ENCODE measurements at regions not wholly inside any gene's neighbourhood (a gene's known extent, or its start where the extent isn't known, plus 50 kb on each side); places are given as distances from the start of the nearest gene placed in this dataset.
A peak's percentile ranks its signal among the peaks of the same experiment; 100 is the strongest.
"Not testable (repeated sequence)": the region's sequence is repeated elsewhere in the genome, so short reads cannot be mapped to it uniquely, and the experiment has no call there.

GRCh38 chr12:96104566-96104965 lies 69.2 kb upstream of the LTA4H start:
- no peaks in the 10 kb centered on the region for H3K36me3 ChIP-seq (ENCODE audit: control insufficient read depth in 3 of 3, insufficient read depth in 3 of 3, low read length in 3 of 3)
- no peak overlapping the region for H3K4me3 ChIP-seq (ENCODE audit: low read length in 3 of 3)
- no peak overlapping the region for H3K9ac ChIP-seq (ENCODE audit: low read depth in 1 of 3, low read length in 3 of 3)
- H3K27me3 ChIP-seq (ENCODE audit: control insufficient read depth in 3 of 3, insufficient read depth in 3 of 3, low read length in 3 of 3) = no peaks in the 10 kb centered on the region
- H3K27ac ChIP-seq (ENCODE audit: low read depth, low read length) = no peak overlapping the region
- H3K4me1 ChIP-seq (ENCODE audit: control insufficient read depth in 3 of 3, insufficient read depth in 3 of 3, low read length in 3 of 3) = no peaks in the 10 kb centered on the region
- no peaks in the 10 kb centered on the region for H3K9me3 ChIP-seq (ENCODE audit: control insufficient read depth in 3 of 3, low read length in 3 of 3)

DNA sequence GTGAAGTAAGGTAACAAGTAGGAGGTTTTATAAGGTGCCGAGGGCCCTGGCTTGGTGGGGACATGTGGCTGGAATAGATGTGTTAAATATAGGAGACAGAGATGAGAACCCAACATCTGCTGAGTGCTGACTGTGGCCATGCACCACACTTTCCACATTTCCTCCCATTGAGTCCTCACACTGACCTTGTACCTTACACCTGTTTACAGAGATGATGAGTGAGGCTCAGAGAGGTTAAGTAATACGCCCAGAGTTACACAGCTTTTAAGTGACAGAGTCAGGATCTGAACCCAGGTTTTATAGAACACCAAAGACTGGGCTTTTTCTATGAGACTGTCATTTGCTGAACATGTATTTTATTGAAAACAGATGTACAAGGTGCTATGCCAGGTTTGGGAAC lies 70.8 kb upstream of the LTA4H start:
- Histone ChIP-seq H3K9ac (ENCODE audit: low read depth in 1 of 3, low read length in 3 of 3) (no peak overlapping the region), H3K9me3 (ENCODE audit: control insufficient read depth in 3 of 3, low read length in 3 of 3) (no peaks in the 10 kb centered on the region), H3K27me3 (ENCODE audit: control insufficient read depth in 3 of 3, insufficient read depth in 3 of 3, low read length in 3 of 3) (no peaks in the 10 kb centered on the region), H3K27ac (ENCODE audit: low read depth, low read length) (no peak overlapping the region), H3K4me3 (ENCODE audit: low read length in 3 of 3) (no peak overlapping the region), H3K36me3 (ENCODE audit: control insufficient read depth in 3 of 3, insufficient read depth in 3 of 3, low read length in 3 of 3) (no peaks in the 10 kb centered on the region), H3K4me1 (ENCODE audit: control insufficient read depth in 3 of 3, insufficient read depth in 3 of 3, low read length in 3 of 3) (no peaks in the 10 kb centered on the region)

DNA sequence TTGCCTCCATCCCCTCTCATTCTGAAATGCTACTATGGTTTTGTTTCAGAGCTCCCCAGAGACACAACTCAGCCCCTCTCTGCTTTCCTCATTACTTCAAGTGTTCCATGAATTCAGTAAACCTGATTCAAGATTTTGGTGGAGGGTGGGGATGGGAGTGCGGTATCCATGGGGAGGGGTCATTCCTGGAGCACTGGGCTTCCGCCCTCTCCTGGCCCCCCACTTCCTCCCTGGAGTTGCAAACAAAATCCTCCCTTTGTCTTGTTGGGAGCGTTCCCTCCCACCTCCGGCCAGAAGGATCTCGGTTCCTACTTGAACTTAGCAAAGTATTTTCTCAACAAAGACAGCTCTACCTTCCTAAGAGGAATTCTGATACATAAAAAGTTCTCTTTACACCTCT lies 71.8 kb upstream of the LTA4H start:
- Histone ChIP-seq H3K4me3 (ENCODE audit: low read length in 3 of 3) (no peak overlapping the region), H3K9ac (ENCODE audit: low read depth in 1 of 3, low read length in 3 of 3) (no peak overlapping the region), H3K27ac (ENCODE audit: low read depth, low read length) (peak overlapping the region; percentile 54), H3K9me3 (ENCODE audit: control insufficient read depth in 3 of 3, low read length in 3 of 3) (no peaks in the 10 kb centered on the region), H3K27me3 (ENCODE audit: control insufficient read depth in 3 of 3, insufficient read depth in 3 of 3, low read length in 3 of 3) (no peaks in the 10 kb centered on the region), H3K36me3 (ENCODE audit: control insufficient read depth in 3 of 3, insufficient read depth in 3 of 3, low read length in 3 of 3) (no peaks in the 10 kb centered on the region), H3K4me1 (ENCODE audit: control insufficient read depth in 3 of 3, insufficient read depth in 3 of 3, low read length in 3 of 3) (no peaks in the 10 kb centered on the region)

DNA sequence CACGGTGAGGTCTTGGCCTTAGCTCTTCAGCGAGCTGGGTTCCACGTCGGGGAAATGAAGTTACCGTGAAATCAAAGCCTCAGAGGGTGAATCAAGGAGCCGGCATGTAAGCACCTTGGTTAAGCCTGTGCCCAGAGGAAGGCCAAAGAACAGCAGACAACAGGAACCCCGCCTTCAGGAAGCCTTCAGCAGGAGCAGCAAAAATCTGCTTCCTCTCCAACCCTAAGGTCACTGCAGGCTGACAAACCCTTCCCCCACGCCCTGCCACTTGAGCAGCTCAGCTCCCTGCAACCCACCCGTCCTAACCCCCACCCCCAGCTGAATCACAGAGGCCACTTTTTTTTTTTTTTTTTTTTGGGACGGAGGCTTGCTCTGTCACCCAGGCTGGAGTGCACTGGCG lies 72.9 kb upstream of the LTA4H start:
- H3K9ac ChIP-seq (ENCODE audit: low read depth in 1 of 3, low read length in 3 of 3) = no peak overlapping the region
- H3K4me1 ChIP-seq (ENCODE audit: control insufficient read depth in 3 of 3, insufficient read depth in 3 of 3, low read length in 3 of 3) = no peaks in the 10 kb centered on the region
- no peaks in the 10 kb centered on the region for H3K36me3 ChIP-seq (ENCODE audit: control insufficient read depth in 3 of 3, insufficient read depth in 3 of 3, low read length in 3 of 3)
- no peaks in the 10 kb centered on the region for H3K27me3 ChIP-seq (ENCODE audit: control insufficient read depth in 3 of 3, insufficient read depth in 3 of 3, low read length in 3 of 3)
- no peak overlapping the region for H3K4me3 ChIP-seq (ENCODE audit: low read length in 3 of 3)
- peak overlapping the region; percentile 54 for H3K27ac ChIP-seq (ENCODE audit: low read depth, low read length)
- H3K9me3 ChIP-seq (ENCODE audit: control insufficient read depth in 3 of 3, low read length in 3 of 3) = no peaks in the 10 kb centered on the region

GRCh38 chr12:96108941-96109340 lies 73.6 kb upstream of the LTA4H start:
- H3K36me3 ChIP-seq (ENCODE audit: control insufficient read depth in 3 of 3, insufficient read depth in 3 of 3, low read length in 3 of 3); H3K4me1 ChIP-seq (ENCODE audit: control insufficient read depth in 3 of 3, insufficient read depth in 3 of 3, low read length in 3 of 3); H3K27ac ChIP-seq (ENCODE audit: low read depth, low read length); H3K4me3 ChIP-seq (ENCODE audit: low read length in 3 of 3); H3K27me3 ChIP-seq (ENCODE audit: control insufficient read depth in 3 of 3, insufficient read depth in 3 of 3, low read length in 3 of 3); H3K9ac ChIP-seq (ENCODE audit: low read depth in 1 of 3, low read length in 3 of 3); H3K9me3 ChIP-seq (ENCODE audit: control insufficient read depth in 3 of 3, low read length in 3 of 3): not testable (repeated sequence)

- no peaks in the 10 kb centered on the region for H3K36me3 ChIP-seq (ENCODE audit: control insufficient read depth in 3 of 3, insufficient read depth in 3 of 3, low read length in 3 of 3)
- no peak overlapping the region for H3K9ac ChIP-seq (ENCODE audit: low read depth in 1 of 3, low read length in 3 of 3)
- no peaks in the 10 kb centered on the region for H3K4me1 ChIP-seq (ENCODE audit: control insufficient read depth in 3 of 3, insufficient read depth in 3 of 3, low read length in 3 of 3)
- no peak overlapping the region for H3K27ac ChIP-seq (ENCODE audit: low read depth, low read length)
- H3K9me3 ChIP-seq (ENCODE audit: control insufficient read depth in 3 of 3, low read length in 3 of 3) = no peaks in the 10 kb centered on the region
- peaks cover 0 to 2% (median 0%) of the 10 kb centered on the region in 3 donors for H3K27me3 ChIP-seq (ENCODE audit: control insufficient read depth in 3 of 3, insufficient read depth in 3 of 3, low read length in 3 of 3)
- no peak overlapping the region for H3K4me3 ChIP-seq (ENCODE audit: low read length in 3 of 3)
These were observed 77.3 kb upstream of the LTA4H start for GRCh38 chr12:96112733-96113132.

- no peaks in the 10 kb centered on the region for H3K36me3 ChIP-seq (ENCODE audit: control insufficient read depth in 3 of 3, insufficient read depth in 3 of 3, low read length in 3 of 3)
- no peak overlapping the region for H3K9ac ChIP-seq (ENCODE audit: low read depth in 1 of 3, low read length in 3 of 3)
- no peaks in the 10 kb centered on the region for H3K9me3 ChIP-seq (ENCODE audit: control insufficient read depth in 3 of 3, low read length in 3 of 3)
- no peak overlapping the region for H3K27ac ChIP-seq (ENCODE audit: low read depth, low read length)
- no peak overlapping the region for H3K4me3 ChIP-seq (ENCODE audit: low read length in 3 of 3)
- H3K4me1 ChIP-seq (ENCODE audit: control insufficient read depth in 3 of 3, insufficient read depth in 3 of 3, low read length in 3 of 3) = peaks cover 0 to 3% (median 0%) of the 10 kb centered on the region in 3 donors
- H3K27me3 ChIP-seq (ENCODE audit: control insufficient read depth in 3 of 3, insufficient read depth in 3 of 3, low read length in 3 of 3) = peaks cover 0 to 2% (median 0%) of the 10 kb centered on the region in 3 donors
These were observed 76.7 kb upstream of the ELK3 start for GRCh38 chr12:96117460-96117859.

DNA sequence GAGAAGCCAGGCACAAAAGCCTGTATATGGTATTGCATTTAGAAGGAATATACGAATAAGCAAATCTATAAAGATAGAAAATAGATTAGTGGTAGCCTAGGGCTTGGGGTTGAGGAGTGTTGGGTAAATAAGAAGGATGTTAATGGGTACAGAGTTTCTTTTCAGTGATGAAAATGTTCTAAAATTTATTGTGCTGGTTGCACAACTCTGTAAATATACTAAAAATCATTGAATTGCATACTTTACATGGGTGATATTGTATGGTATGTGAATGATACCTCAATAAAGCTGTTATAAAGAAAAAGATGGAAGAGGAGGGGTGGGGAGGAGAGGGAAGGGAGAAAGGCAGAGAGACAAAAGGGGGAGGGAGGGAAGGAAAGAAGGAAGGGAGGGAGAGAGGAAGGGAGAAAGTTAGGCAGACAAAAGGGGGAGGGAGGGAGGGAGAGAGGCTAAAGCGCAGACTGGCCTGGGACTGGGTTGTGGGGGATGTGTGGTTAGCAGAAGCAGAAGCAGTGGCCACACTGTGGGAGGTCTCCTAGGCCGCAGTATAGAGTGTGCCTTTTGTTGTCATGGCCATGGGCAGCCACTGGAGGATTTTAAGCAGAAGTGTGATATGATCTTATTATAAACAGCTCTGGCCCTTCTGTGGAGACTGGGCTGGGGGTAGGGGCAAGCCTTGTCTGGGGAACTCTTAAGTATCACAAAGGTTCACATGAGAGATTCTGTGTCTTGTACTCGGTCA lies 73.6 kb upstream of the ELK3 start:
- no peak overlapping the region for H3K9ac ChIP-seq (ENCODE audit: low read depth in 1 of 3, low read length in 3 of 3)
- H3K4me3 ChIP-seq (ENCODE audit: low read length in 3 of 3) = no peak overlapping the region
- H3K9me3 ChIP-seq (ENCODE audit: control insufficient read depth in 3 of 3, low read length in 3 of 3) = no peaks in the 10 kb centered on the region
- peaks cover 0 to 3% (median 0%) of the 10 kb centered on the region in 3 donors for H3K4me1 ChIP-seq (ENCODE audit: control insufficient read depth in 3 of 3, insufficient read depth in 3 of 3, low read length in 3 of 3)
- H3K27ac ChIP-seq (ENCODE audit: low read depth, low read length) = no peak overlapping the region
- H3K36me3 ChIP-seq (ENCODE audit: control insufficient read depth in 3 of 3, insufficient read depth in 3 of 3, low read length in 3 of 3) = no peaks in the 10 kb centered on the region
- H3K27me3 ChIP-seq (ENCODE audit: control insufficient read depth in 3 of 3, insufficient read depth in 3 of 3, low read length in 3 of 3) = peaks cover 0 to 2% (median 0%) of the 10 kb centered on the region in 3 donors

- Histone ChIP-seq H3K4me3 (ENCODE audit: low read length in 3 of 3) (no peak overlapping the region), H3K9me3 (ENCODE audit: control insufficient read depth in 3 of 3, low read length in 3 of 3) (no peaks in the 10 kb centered on the region), H3K9ac (ENCODE audit: low read depth in 1 of 3, low read length in 3 of 3) (no peak overlapping the region), H3K4me1 (ENCODE audit: control insufficient read depth in 3 of 3, insufficient read depth in 3 of 3, low read length in 3 of 3) (peaks cover 0 to 3% (median 0%) of the 10 kb centered on the region in 3 donors), H3K27ac (ENCODE audit: low read depth, low read length) (no peak overlapping the region), H3K27me3 (ENCODE audit: control insufficient read depth in 3 of 3, insufficient read depth in 3 of 3, low read length in 3 of 3) (peaks cover 0 to 2% (median 0%) of the 10 kb centered on the region in 3 donors), H3K36me3 (ENCODE audit: control insufficient read depth in 3 of 3, insufficient read depth in 3 of 3, low read length in 3 of 3) (no peaks in the 10 kb centered on the region)
These were observed 72.9 kb upstream of the ELK3 start for GRCh38 chr12:96121271-96121711.

DNA sequence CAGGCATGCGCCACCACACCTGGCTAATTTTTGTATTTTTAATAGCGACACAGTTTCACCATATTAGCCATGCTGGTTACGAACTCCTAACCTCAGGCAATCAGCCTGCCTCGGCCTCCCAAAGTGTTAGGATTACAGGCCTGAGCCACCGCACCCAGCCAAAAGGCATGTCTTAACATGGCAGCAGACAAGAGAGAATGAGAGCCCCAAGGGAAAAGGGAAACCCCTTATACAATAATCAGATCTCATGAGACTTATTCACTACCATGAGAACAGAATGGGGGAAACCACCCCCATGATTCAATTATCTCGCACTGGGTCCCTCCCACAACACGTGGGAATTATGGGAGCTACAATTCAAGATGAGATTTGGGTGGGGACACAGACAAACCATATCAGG lies 65.9 kb upstream of the ELK3 start:
- H3K36me3 ChIP-seq (ENCODE audit: control insufficient read depth in 3 of 3, insufficient read depth in 3 of 3, low read length in 3 of 3); H3K27ac ChIP-seq (ENCODE audit: low read depth, low read length); H3K9me3 ChIP-seq (ENCODE audit: control insufficient read depth in 3 of 3, low read length in 3 of 3); H3K27me3 ChIP-seq (ENCODE audit: control insufficient read depth in 3 of 3, insufficient read depth in 3 of 3, low read length in 3 of 3); H3K4me3 ChIP-seq (ENCODE audit: low read length in 3 of 3); H3K9ac ChIP-seq (ENCODE audit: low read depth in 1 of 3, low read length in 3 of 3); H3K4me1 ChIP-seq (ENCODE audit: control insufficient read depth in 3 of 3, insufficient read depth in 3 of 3, low read length in 3 of 3): not testable (repeated sequence)

Data from skeletal muscle tissue (tissue), 3 donors.